ENCODE measurements at regions not wholly inside any gene's neighbourhood (a gene's known extent, or its start where the extent isn't known, plus 50 kb on each side); places are given as distances from the start of the nearest gene placed in this dataset.
"Not testable (repeated sequence)": the region's sequence is repeated elsewhere in the genome, so short reads cannot be mapped to it uniquely, and the experiment has no call there.

DNA sequence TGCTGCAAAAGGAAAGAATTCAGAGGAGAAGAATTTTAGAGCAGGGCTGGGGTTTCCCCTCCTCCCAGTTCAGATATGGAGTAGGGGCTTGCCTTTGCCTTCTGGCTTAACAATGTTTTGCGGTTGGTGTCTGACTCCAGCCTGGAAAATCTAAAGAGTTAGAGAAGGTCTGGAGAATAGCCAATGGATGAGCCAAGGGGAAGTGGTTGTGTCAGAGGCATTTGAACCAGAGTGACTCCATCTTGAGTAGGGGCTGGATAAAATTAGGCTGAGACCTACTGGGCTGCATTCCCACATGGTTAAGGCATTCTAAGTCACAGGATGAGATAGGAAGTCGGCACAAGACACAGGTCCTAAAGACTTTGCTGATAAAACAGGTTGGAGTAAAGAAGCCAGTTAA is 133.7 kb downstream of the DIRAS2 start:
- no peak for DNase-seq (ENCODE audit: low read depth)
- Histone ChIP-seq H3K4me3 (ENCODE audit: low read length) (no peak overlapping the region), H3K4me1 (ENCODE audit: control insufficient read depth, insufficient read depth, low read length) (no peaks in the 10 kb centered on the region)

GRCh38 chr9:90511711-90512110 is 130.9 kb downstream of the DIRAS2 start:
- no peak overlapping the region for H3K9ac ChIP-seq (ENCODE audit: low read length)
- H3K27me3 ChIP-seq (replicated peaks; ENCODE audit: control insufficient read depth, insufficient read depth, low read length): no peaks in the 10 kb centered on the region
- no peaks in the 10 kb centered on the region for H3K9me3 ChIP-seq (ENCODE audit: control insufficient read depth, low read length)
- DNase-seq (ENCODE audit: low read depth): no peak
- no peaks in the 10 kb centered on the region for H3K36me3 ChIP-seq (ENCODE audit: control insufficient read depth, insufficient read depth, low read length, severe bottlenecking)
- no peaks in the 10 kb centered on the region for H3K4me1 ChIP-seq (ENCODE audit: control insufficient read depth, insufficient read depth, low read length)
- H3K4me3 ChIP-seq (ENCODE audit: low read length): no peak overlapping the region

More for the DNA sequence above, 133.7 kb downstream of the DIRAS2 start:
- Histone ChIP-seq H3K9me3 (ENCODE audit: control insufficient read depth, low read length) (no peaks in the 10 kb centered on the region), H3K36me3 (ENCODE audit: control insufficient read depth, insufficient read depth, low read length, severe bottlenecking) (no peaks in the 10 kb centered on the region), H3K9ac (ENCODE audit: low read length) (no peak overlapping the region), H3K27me3 (replicated peaks; ENCODE audit: control insufficient read depth, insufficient read depth, low read length) (no peaks in the 10 kb centered on the region)

DNA sequence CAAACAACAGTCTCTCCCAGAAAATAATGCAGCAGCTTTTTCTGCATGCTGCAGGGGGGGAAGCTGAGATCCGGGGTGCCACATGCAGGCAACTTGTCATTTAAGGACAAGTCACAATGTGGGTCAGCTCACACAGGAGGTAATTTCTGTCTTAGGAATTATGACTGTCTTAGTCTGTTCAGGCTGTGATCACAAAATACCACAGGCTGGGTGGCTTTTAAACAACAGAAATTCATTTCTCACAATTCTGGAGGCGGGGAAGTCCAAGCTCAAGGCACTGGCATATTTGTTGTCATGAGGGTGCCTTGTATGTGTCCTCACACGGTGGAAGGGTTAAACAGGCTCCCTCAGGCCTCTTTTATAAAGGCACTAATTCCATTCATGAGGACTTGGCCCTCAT is 127.7 kb downstream of the DIRAS2 start:
- Histone ChIP-seq H3K27me3 (replicated peaks; ENCODE audit: control insufficient read depth, insufficient read depth, low read length) (no peaks in the 10 kb centered on the region), H3K36me3 (ENCODE audit: control insufficient read depth, insufficient read depth, low read length, severe bottlenecking) (no peaks in the 10 kb centered on the region), H3K9me3 (ENCODE audit: control insufficient read depth, low read length) (no peaks in the 10 kb centered on the region), H3K4me1 (ENCODE audit: control insufficient read depth, insufficient read depth, low read length) (no peaks in the 10 kb centered on the region), H3K9ac (ENCODE audit: low read length) (no peak overlapping the region), H3K4me3 (ENCODE audit: low read length) (no peak overlapping the region)
- DNase-seq (ENCODE audit: low read depth): no peak

DNA sequence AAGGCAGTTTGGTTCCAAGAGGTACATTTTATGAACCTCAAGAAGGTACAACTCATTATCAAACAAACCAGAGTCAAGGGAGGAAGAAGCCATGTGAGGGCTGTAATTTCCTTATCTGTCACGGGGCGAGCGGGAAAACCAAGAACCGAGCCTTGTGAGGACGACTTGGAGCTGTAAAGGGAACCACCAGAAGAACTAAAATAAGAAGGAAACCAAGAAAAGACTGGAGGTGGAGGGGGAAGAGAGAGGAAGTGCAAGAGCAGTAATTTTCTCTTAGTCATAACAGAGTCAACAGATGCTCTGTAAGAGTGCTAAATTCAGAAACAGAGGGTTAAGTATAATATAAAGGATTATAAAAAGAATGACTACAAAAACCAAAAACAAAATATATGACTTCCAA is 127.1 kb downstream of the DIRAS2 start:
- Histone ChIP-seq H3K4me3 (ENCODE audit: low read length) (no peak overlapping the region), H3K4me1 (ENCODE audit: control insufficient read depth, insufficient read depth, low read length) (no peaks in the 10 kb centered on the region), H3K9me3 (ENCODE audit: control insufficient read depth, low read length) (no peaks in the 10 kb centered on the region), H3K9ac (ENCODE audit: low read length) (no peak overlapping the region), H3K36me3 (ENCODE audit: control insufficient read depth, insufficient read depth, low read length, severe bottlenecking) (no peaks in the 10 kb centered on the region), H3K27me3 (replicated peaks; ENCODE audit: control insufficient read depth, insufficient read depth, low read length) (no peaks in the 10 kb centered on the region)
- no peak for DNase-seq (ENCODE audit: low read depth)

- Histone ChIP-seq H3K27me3 (replicated peaks; ENCODE audit: control insufficient read depth, insufficient read depth, low read length) (no peaks in the 10 kb centered on the region), H3K9ac (ENCODE audit: low read length) (no peak overlapping the region), H3K36me3 (ENCODE audit: control insufficient read depth, insufficient read depth, low read length, severe bottlenecking) (no peaks in the 10 kb centered on the region), H3K4me3 (ENCODE audit: low read length) (no peak overlapping the region), H3K9me3 (ENCODE audit: control insufficient read depth, low read length) (no peaks in the 10 kb centered on the region), H3K4me1 (ENCODE audit: control insufficient read depth, insufficient read depth, low read length) (no peaks in the 10 kb centered on the region)
- DNase-seq (ENCODE audit: low read depth): no peak
Measured at GRCh38 chr9:90517103-90517502, 125.5 kb downstream of the DIRAS2 start.

DNA sequence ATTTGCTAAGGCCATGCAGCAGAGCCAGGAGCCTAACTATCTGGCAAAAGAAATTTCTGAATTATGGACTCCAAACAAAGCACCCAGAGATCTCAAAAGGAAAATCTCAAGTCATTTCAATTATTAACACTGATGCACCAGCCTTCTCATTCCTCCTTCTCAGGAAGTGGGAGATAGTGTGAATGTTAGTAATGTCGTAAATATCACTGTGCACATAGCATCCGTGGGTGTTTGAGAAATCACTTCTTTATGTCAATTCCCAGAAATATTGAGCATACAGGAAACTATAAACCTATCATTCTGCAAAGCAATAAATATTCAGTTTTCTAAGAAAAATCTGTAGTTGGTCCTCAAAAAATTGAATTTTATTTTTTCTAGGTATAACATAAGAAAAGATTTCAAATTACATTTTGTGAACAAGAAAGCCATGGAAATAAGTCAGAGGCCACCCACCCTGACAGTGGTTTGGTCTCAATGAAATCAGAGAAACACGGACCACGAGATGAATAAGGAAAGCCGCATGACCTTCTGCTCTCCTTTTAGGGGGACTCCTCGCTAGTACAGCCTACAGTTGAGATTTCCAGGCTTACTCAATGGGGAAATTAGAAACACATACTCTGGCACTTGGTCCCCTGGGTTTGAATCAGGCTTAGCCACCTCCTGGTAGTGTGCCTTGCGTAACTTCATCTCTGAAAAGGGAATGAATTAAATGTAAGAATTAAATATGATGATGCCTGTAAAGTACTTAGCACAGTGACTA is 120.6 kb downstream of the DIRAS2 start:
- Histone ChIP-seq H3K36me3 (ENCODE audit: control insufficient read depth, insufficient read depth, low read length, severe bottlenecking) (no peaks in the 10 kb centered on the region), H3K27me3 (replicated peaks; ENCODE audit: control insufficient read depth, insufficient read depth, low read length) (no peaks in the 10 kb centered on the region), H3K9me3 (ENCODE audit: control insufficient read depth, low read length) (no peaks in the 10 kb centered on the region), H3K4me3 (ENCODE audit: low read length) (no peak overlapping the region), H3K9ac (ENCODE audit: low read length) (no peak overlapping the region), H3K4me1 (ENCODE audit: control insufficient read depth, insufficient read depth, low read length) (no peaks in the 10 kb centered on the region)
- DNase-seq (ENCODE audit: low read depth): no peak

- no peak overlapping the region for H3K9ac ChIP-seq (ENCODE audit: low read length)
- no peaks in the 10 kb centered on the region for H3K36me3 ChIP-seq (ENCODE audit: control insufficient read depth, insufficient read depth, low read length, severe bottlenecking)
- no peaks in the 10 kb centered on the region for H3K27me3 ChIP-seq (replicated peaks; ENCODE audit: control insufficient read depth, insufficient read depth, low read length)
- H3K9me3 ChIP-seq (ENCODE audit: control insufficient read depth, low read length): peaks cover 4% of the 10 kb centered on the region
- no peak for DNase-seq (ENCODE audit: low read depth)
- H3K4me1 ChIP-seq (ENCODE audit: control insufficient read depth, insufficient read depth, low read length): no peaks in the 10 kb centered on the region
- no peak overlapping the region for H3K4me3 ChIP-seq (ENCODE audit: low read length)
Measured at GRCh38 chr9:90523958-90524357, 118.7 kb downstream of the DIRAS2 start.

GRCh38 chr9:90526386-90526785 is 116.2 kb downstream of the DIRAS2 start:
- Histone ChIP-seq H3K4me3 (ENCODE audit: low read length) (no peak overlapping the region), H3K9me3 (ENCODE audit: control insufficient read depth, low read length) (peaks cover 4% of the 10 kb centered on the region), H3K4me1 (ENCODE audit: control insufficient read depth, insufficient read depth, low read length) (no peaks in the 10 kb centered on the region), H3K9ac (ENCODE audit: low read length) (no peak overlapping the region), H3K27me3 (replicated peaks; ENCODE audit: control insufficient read depth, insufficient read depth, low read length) (no peaks in the 10 kb centered on the region), H3K36me3 (ENCODE audit: control insufficient read depth, insufficient read depth, low read length, severe bottlenecking) (no peaks in the 10 kb centered on the region)
- no peak for DNase-seq (ENCODE audit: low read depth)

- not testable (repeated sequence) for H3K36me3 ChIP-seq (ENCODE audit: control insufficient read depth, insufficient read depth, low read length, severe bottlenecking); H3K4me1 ChIP-seq (ENCODE audit: control insufficient read depth, insufficient read depth, low read length); H3K4me3 ChIP-seq (ENCODE audit: low read length); H3K9me3 ChIP-seq (ENCODE audit: control insufficient read depth, low read length); H3K9ac ChIP-seq (ENCODE audit: low read length); H3K27me3 ChIP-seq (replicated peaks; ENCODE audit: control insufficient read depth, insufficient read depth, low read length); DNase-seq (ENCODE audit: low read depth)
Measured at GRCh38 chr9:90536094-90536493, 106.5 kb downstream of the DIRAS2 start.

GRCh38 chr9:90538566-90538965 is 104.1 kb downstream of the DIRAS2 start:
- Histone ChIP-seq H3K9ac (ENCODE audit: low read length) (no peak overlapping the region), H3K27me3 (replicated peaks; ENCODE audit: control insufficient read depth, insufficient read depth, low read length) (peaks cover 9% of the 10 kb centered on the region), H3K4me3 (ENCODE audit: low read length) (no peak overlapping the region), H3K4me1 (ENCODE audit: control insufficient read depth, insufficient read depth, low read length) (no peaks in the 10 kb centered on the region), H3K36me3 (ENCODE audit: control insufficient read depth, insufficient read depth, low read length, severe bottlenecking) (no peaks in the 10 kb centered on the region), H3K9me3 (ENCODE audit: control insufficient read depth, low read length) (no peaks in the 10 kb centered on the region)
- no peak for DNase-seq (ENCODE audit: low read depth)

DNA sequence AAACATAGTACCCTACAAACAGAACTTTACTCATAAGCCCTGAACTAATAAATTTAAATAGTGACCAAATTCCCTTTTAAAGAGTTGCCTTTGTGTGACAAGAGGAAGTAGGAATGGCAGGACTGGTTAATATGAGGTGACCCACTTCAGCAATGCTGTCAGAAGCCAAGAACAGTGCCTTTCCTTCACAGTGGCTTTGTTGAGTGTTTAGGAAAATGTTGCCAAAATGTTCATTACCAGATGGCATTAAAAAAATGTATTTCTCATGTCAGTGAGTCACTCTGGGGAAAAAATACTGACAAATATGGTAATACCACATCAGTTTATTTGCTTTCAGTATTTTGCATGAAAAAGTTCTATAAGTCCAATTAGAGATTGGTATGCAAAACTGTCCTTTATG is 103.3 kb downstream of the DIRAS2 start:
- DNase-seq (ENCODE audit: low read depth): no peak
- H3K9ac ChIP-seq (ENCODE audit: low read length): no peak overlapping the region
- H3K36me3 ChIP-seq (ENCODE audit: control insufficient read depth, insufficient read depth, low read length, severe bottlenecking): no peaks in the 10 kb centered on the region
- H3K9me3 ChIP-seq (ENCODE audit: control insufficient read depth, low read length): no peaks in the 10 kb centered on the region
- H3K27me3 ChIP-seq (replicated peaks; ENCODE audit: control insufficient read depth, insufficient read depth, low read length): peaks cover 9% of the 10 kb centered on the region
- no peaks in the 10 kb centered on the region for H3K4me1 ChIP-seq (ENCODE audit: control insufficient read depth, insufficient read depth, low read length)
- H3K4me3 ChIP-seq (ENCODE audit: low read length): no peak overlapping the region

DNA sequence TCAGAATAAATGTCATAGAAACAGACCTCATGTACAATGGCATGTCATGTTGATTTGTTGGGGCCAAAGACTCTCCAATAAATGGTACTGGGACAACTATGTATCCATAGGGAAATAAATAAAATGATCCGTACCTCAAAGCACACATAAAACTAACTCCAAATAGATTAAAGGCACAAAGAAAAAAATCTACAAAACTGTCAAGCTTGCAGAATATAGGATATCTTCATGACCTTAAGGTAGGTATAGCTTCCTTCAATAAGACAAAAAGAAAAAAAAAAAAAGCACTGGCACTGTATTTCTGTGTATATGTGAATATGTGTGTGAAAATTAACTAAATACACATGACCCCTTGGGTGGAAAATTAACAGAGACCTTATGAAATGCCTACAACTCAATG is 101.9 kb downstream of the DIRAS2 start:
- Histone ChIP-seq H3K4me3 (ENCODE audit: low read length) (no peak overlapping the region), H3K4me1 (ENCODE audit: control insufficient read depth, insufficient read depth, low read length) (no peaks in the 10 kb centered on the region), H3K36me3 (ENCODE audit: control insufficient read depth, insufficient read depth, low read length, severe bottlenecking) (no peaks in the 10 kb centered on the region), H3K27me3 (replicated peaks; ENCODE audit: control insufficient read depth, insufficient read depth, low read length) (peaks cover 3% of the 10 kb centered on the region), H3K9me3 (ENCODE audit: control insufficient read depth, low read length) (no peaks in the 10 kb centered on the region), H3K9ac (ENCODE audit: low read length) (no peak overlapping the region)
- no peak for DNase-seq (ENCODE audit: low read depth)
